Ascending aorta (tissue), 2 donors: ENCODE measurements at regions not wholly inside any gene's neighbourhood (a gene's known extent, or its start where the extent isn't known, plus 50 kb on each side); places are given as distances from the start of the nearest gene placed in this dataset.

Source experiments
- DNase-seq, 2 donors: peaks; one replicate each; pipeline ENCODE4 v3.0.0-alpha.2; 2019; ENCODE audit warnings: low spot score in 2 of 2
- H3K27ac ChIP-seq, 2 donors: fragments of 200-600 bp; sonication (generic); one replicate each; pipeline ENCODE4 v1.5.1; 2016 to 2017; ENCODE audit warnings: mild to moderate bottlenecking in 1 of 2
- H3K27me3 ChIP-seq: fragments of 200-600 bp; sonication (generic); one replicate; pipeline ENCODE4 v1.5.1; 2017
- H3K36me3 ChIP-seq, 2 donors: fragments of 200-600 bp; sonication (generic); one replicate each; pipeline ENCODE4 v1.5.1; 2016
- H3K4me1 ChIP-seq, 2 donors: fragments of 200-600 bp; sonication (generic); one replicate each; pipeline ENCODE4 v1.5.1; 2016 to 2017; ENCODE audit warnings: mild to moderate bottlenecking in 1 of 2
- H3K4me3 ChIP-seq, 2 donors: fragments of 200-600 bp; sonication (generic); one replicate each; pipeline ENCODE4 v1.5.1; 2016 to 2017; ENCODE audit warnings: mild to moderate bottlenecking in 1 of 2
- H3K9me3 ChIP-seq, 2 donors: fragments of 200-600 bp; sonication (generic); one replicate each; pipeline ENCODE4 v1.5.1; 2016
- CTCF ChIP-seq, 3 experiments: fragments of 200-600 bp in 2 of 3; fragments of 450-650 bp in 1 of 3; sonication (generic) in 2 of 3; IDR thresholded peaks; one replicate each; pipeline ENCODE4 v1.5.1; 2016 to 2019; ENCODE audit warnings: antibody characterized with exemption in 3 of 3, mild to moderate bottlenecking in 1 of 3, moderate library complexity in 1 of 3
- intact Hi-C: fragments of 100-400 bp; cut with DNase I; formaldehyde crosslinking; loops from one replicate; pipeline ENCODE4 v1.15.1; 2023

- Histone ChIP-seq H3K4me3 (no peak overlapping the region), H3K4me1 (no peaks in the 10 kb centered on the region), H3K36me3 (no peaks in the 10 kb centered on the region), H3K27me3 (no peaks in the 10 kb centered on the region), H3K9me3 (no peaks in the 10 kb centered on the region), H3K27ac (no peak overlapping the region)
- intact Hi-C loops: no loop called here
- no peak for TF ChIP-seq CTCF (IDR thresholded peaks at IDR 0.05)
- DNase-seq: no peak
Observed at GRCh38 chr1:63069214-63069613, 253.2 kb upstream of the FOXD3 start.

GRCh38 chr1:63073309-63074306 is 248.8 kb upstream of the FOXD3 start:
- Histone ChIP-seq H3K27ac (no peak overlapping the region), H3K4me3 (no peak overlapping the region), H3K36me3 (no peaks in the 10 kb centered on the region), H3K27me3 (no peaks in the 10 kb centered on the region), H3K9me3 (peaks cover 0 to 5% of the 10 kb centered on the region in 2 donors), H3K4me1 (no peaks in the 10 kb centered on the region)
- TF ChIP-seq CTCF (IDR thresholded peaks at IDR 0.05): no peak
- no peak for DNase-seq
- intact Hi-C loops: no loop called here

GRCh38 chr1:63074321-63074720 is 248.0 kb upstream of the FOXD3 start:
- Histone ChIP-seq H3K36me3 (no peaks in the 10 kb centered on the region), H3K9me3 (peaks cover 0 to 5% of the 10 kb centered on the region in 2 donors), H3K4me3 (no peak overlapping the region), H3K27ac (no peak overlapping the region), H3K27me3 (no peaks in the 10 kb centered on the region), H3K4me1 (no peaks in the 10 kb centered on the region)
- TF ChIP-seq CTCF (IDR thresholded peaks at IDR 0.05): no peak
- DNase-seq: no peak
- intact Hi-C loops: no loop called here

GRCh38 chr1:63082766-63083165 is 239.6 kb upstream of the FOXD3 start:
- DNase-seq: no peak
- TF ChIP-seq CTCF (IDR thresholded peaks at IDR 0.05): no peak
- H3K4me3 ChIP-seq: no peak overlapping the region
- intact Hi-C loops: no loop called here
- no peaks in the 10 kb centered on the region for H3K4me1 ChIP-seq
- no peaks in the 10 kb centered on the region for H3K27me3 ChIP-seq
- H3K36me3 ChIP-seq: no peaks in the 10 kb centered on the region
- H3K27ac ChIP-seq: no peak overlapping the region
- peaks cover 0 to 2% of the 10 kb centered on the region in 2 donors for H3K9me3 ChIP-seq

GRCh38 chr1:63087966-63088365 is 234.4 kb upstream of the FOXD3 start:
- H3K9me3 ChIP-seq: no peaks in the 10 kb centered on the region
- no peaks in the 10 kb centered on the region for H3K4me1 ChIP-seq
- intact Hi-C loops: no loop called here
- no peak overlapping the region for H3K4me3 ChIP-seq
- H3K27ac ChIP-seq: no peak overlapping the region
- H3K36me3 ChIP-seq: no peaks in the 10 kb centered on the region
- DNase-seq: no peak
- H3K27me3 ChIP-seq: no peaks in the 10 kb centered on the region
- no peak for TF ChIP-seq CTCF (IDR thresholded peaks at IDR 0.05)
